ENCODE measurements at regions not wholly inside any gene's neighbourhood (a gene's known extent, or its start where the extent isn't known, plus 50 kb on each side); places are given as distances from the start of the nearest gene placed in this dataset.

DNA sequence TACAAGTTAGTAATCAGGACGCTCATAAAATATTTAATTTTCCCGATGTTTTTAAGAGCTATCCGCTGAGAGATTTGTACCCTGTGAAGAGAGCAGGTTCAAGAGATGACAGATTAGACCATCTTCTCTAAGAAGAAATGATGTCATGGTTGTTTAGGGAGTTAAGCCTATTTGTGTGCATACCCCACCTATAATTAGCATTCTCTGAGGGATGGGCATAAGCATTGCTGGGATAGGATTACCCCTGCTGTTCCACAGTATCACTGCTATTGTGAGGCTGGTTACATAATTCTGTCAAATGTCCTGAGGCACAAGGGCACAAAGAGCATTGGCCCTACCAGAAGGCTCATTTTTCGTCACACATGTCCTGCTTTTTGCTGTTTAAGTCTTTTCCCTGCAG lies 687.0 kb downstream of the CETN3 start:
- H3K4me1 ChIP-seq = no peaks in the 10 kb centered on the region
- no peak overlapping the region for H3K4me3 ChIP-seq
- no peaks in the 10 kb centered on the region for H3K9me3 ChIP-seq
- intact Hi-C loops (cut with DNase I; ENCODE audit: low total_unique reads) = no loop called here
- TF ChIP-seq POLR2AphosphoS5 (IDR thresholded peaks at IDR 0.05) (no peak), POLR2A (IDR thresholded peaks at IDR 0.05) (no peak)
- TF ChIP-seq, protein P1, sequence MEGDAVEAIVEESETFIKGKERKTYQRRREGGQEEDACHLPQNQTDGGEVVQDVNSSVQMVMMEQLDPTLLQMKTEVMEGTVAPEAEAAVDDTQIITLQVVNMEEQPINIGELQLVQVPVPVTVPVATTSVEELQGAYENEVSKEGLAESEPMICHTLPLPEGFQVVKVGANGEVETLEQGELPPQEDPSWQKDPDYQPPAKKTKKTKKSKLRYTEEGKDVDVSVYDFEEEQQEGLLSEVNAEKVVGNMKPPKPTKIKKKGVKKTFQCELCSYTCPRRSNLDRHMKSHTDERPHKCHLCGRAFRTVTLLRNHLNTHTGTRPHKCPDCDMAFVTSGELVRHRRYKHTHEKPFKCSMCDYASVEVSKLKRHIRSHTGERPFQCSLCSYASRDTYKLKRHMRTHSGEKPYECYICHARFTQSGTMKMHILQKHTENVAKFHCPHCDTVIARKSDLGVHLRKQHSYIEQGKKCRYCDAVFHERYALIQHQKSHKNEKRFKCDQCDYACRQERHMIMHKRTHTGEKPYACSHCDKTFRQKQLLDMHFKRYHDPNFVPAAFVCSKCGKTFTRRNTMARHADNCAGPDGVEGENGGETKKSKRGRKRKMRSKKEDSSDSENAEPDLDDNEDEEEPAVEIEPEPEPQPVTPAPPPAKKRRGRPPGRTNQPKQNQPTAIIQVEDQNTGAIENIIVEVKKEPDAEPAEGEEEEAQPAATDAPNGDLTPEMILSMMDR (IDR thresholded peaks at IDR 0.05) = no peak
- H3K36me3 ChIP-seq = no peaks in the 10 kb centered on the region
- no peak overlapping the region for H3K27ac ChIP-seq
- DNase-seq (ENCODE audit: low spot score in 2 of 2) = no peak
- H3K27me3 ChIP-seq = no peaks in the 10 kb centered on the region

DNA sequence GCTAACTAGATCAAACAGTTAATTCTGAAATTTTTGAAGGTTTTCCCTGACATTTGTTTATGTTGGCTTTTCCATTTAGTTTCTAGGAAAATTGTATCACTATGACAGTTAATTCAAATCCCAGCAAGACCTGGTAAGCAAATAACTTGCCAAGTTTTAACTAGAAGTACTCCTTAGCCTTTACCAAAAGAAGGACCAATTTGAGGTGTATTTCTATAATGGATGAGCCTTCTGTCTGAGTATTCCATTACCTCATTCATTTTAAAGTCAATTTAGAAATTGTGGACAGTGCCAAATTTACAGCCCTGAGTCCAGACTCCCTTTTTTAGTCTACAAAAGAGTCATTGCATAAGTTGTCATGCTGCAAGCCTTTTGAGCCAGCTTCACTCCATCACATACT lies 687.6 kb downstream of the CETN3 start:
- H3K9me3 ChIP-seq = no peaks in the 10 kb centered on the region
- no peaks in the 10 kb centered on the region for H3K27me3 ChIP-seq
- no peaks in the 10 kb centered on the region for H3K36me3 ChIP-seq
- H3K4me1 ChIP-seq = no peaks in the 10 kb centered on the region
- H3K4me3 ChIP-seq = no peak overlapping the region
- no peak overlapping the region for H3K27ac ChIP-seq
- TF ChIP-seq, protein P1 (IDR thresholded peaks at IDR 0.05) = no peak
- TF ChIP-seq POLR2AphosphoS5 (IDR thresholded peaks at IDR 0.05) = no peak
- no peak for TF ChIP-seq POLR2A (IDR thresholded peaks at IDR 0.05)
- DNase-seq (ENCODE audit: low spot score in 2 of 2) = no peak
- intact Hi-C loops (cut with DNase I; ENCODE audit: low total_unique reads) = no loop called here

GRCh38 chr5:89721353-89721752 lies 688.2 kb downstream of the CETN3 start:
- H3K4me3 ChIP-seq = no peak overlapping the region
- H3K4me1 ChIP-seq = no peaks in the 10 kb centered on the region
- no peak for DNase-seq (ENCODE audit: low spot score in 2 of 2)
- no peaks in the 10 kb centered on the region for H3K9me3 ChIP-seq
- no peaks in the 10 kb centered on the region for H3K27me3 ChIP-seq
- H3K36me3 ChIP-seq = no peaks in the 10 kb centered on the region
- no peak overlapping the region for H3K27ac ChIP-seq
- intact Hi-C loops (cut with DNase I; ENCODE audit: low total_unique reads) = no loop called here
- TF ChIP-seq POLR2A (IDR thresholded peaks at IDR 0.05) = no peak
- TF ChIP-seq POLR2AphosphoS5 (IDR thresholded peaks at IDR 0.05) = no peak
- TF ChIP-seq, protein P1 (IDR thresholded peaks at IDR 0.05) = no peak

GRCh38 chr5:89712134-89712700 lies 697.3 kb downstream of the CETN3 start:
- intact Hi-C loops (cut with DNase I; ENCODE audit: low total_unique reads) = no loop called here
- Histone ChIP-seq H3K27ac (no peak overlapping the region), H3K4me3 (no peak overlapping the region), H3K27me3 (no peaks in the 10 kb centered on the region), H3K9me3 (no peaks in the 10 kb centered on the region), H3K36me3 (no peaks in the 10 kb centered on the region), H3K4me1 (no peaks in the 10 kb centered on the region)
- DNase-seq (ENCODE audit: low spot score in 2 of 2) = no peak
- TF ChIP-seq, protein P1 (IDR thresholded peaks at IDR 0.05) = no peak
- TF ChIP-seq POLR2AphosphoS5 (IDR thresholded peaks at IDR 0.05) (no peak), POLR2A (IDR thresholded peaks at IDR 0.05) (no peak)

DNA sequence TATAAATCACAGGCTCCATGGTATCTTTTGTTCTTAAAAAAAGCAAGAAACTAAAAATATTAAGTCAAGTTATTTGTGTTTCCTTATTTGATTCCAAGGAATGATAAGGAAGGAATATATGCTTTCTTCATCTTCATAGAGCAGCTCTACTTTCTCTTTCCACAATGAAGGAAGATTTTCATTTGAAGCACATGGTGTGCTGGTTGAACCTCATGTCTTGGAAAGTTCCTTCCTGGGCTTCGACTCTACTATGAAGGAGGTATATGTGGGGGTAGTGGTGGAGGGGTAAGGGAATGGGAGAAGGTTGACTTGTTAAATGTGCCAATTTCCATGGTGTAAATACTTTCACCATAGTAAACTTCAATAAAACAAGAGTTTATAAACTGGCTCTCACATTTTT lies 698.0 kb downstream of the CETN3 start:
- H3K9me3 ChIP-seq = no peaks in the 10 kb centered on the region
- no peak for DNase-seq (ENCODE audit: low spot score in 2 of 2)
- no peak overlapping the region for H3K27ac ChIP-seq
- no peaks in the 10 kb centered on the region for H3K4me1 ChIP-seq
- intact Hi-C loops (cut with DNase I; ENCODE audit: low total_unique reads) = no loop called here
- H3K36me3 ChIP-seq = no peaks in the 10 kb centered on the region
- H3K27me3 ChIP-seq = no peaks in the 10 kb centered on the region
- TF ChIP-seq POLR2AphosphoS5 (IDR thresholded peaks at IDR 0.05) (no peak), POLR2A (IDR thresholded peaks at IDR 0.05) (no peak)
- TF ChIP-seq, protein P1 (IDR thresholded peaks at IDR 0.05) = no peak
- no peak overlapping the region for H3K4me3 ChIP-seq
